ENCODE measurements at regions not wholly inside any gene's neighbourhood (a gene's known extent, or its start where the extent isn't known, plus 50 kb on each side); places are given as distances from the start of the nearest gene placed in this dataset.
A peak's percentile ranks its signal among the peaks of the same experiment; 100 is the strongest.

- no peak for TF ChIP-seq CTCF (IDR thresholded peaks at IDR 0.05; ENCODE audit: extremely low read depth, insufficient read depth, missing control alignments)
- in situ Hi-C loops (cut with MboI; ENCODE audit: low pct_unique_long_range_greater_than_20kb, low sequenced_read_pairs, unreplicated experiment): loop anchor here (25.0 kb wide), 1 partner anchor 1566 kb away; a partner anchor contains a TSS
- DNase-seq (ENCODE audit: low spot score): no peak
These were observed 118.9 kb upstream of the BTN3A2 start for GRCh38 chr6:26246058-26246457.

- in situ Hi-C loops (cut with MboI; ENCODE audit: low pct_unique_long_range_greater_than_20kb, low sequenced_read_pairs, unreplicated experiment): loop anchor here (25.0 kb wide), 1 partner anchor 1566 kb away; a partner anchor contains a TSS
- no peak for DNase-seq (ENCODE audit: low spot score)
- TF ChIP-seq CTCF (IDR thresholded peaks at IDR 0.05; ENCODE audit: extremely low read depth, insufficient read depth, missing control alignments): no peak
These were observed 118.4 kb upstream of the BTN3A2 start for GRCh38 chr6:26246553-26246952.

GRCh38 chr6:26249707-26249956 lies 115.4 kb upstream of the BTN3A2 start:
- no peak for DNase-seq (ENCODE audit: low spot score)
- in situ Hi-C loops (cut with MboI; ENCODE audit: low pct_unique_long_range_greater_than_20kb, low sequenced_read_pairs, unreplicated experiment): loop anchor here (25.0 kb wide), 1 partner anchor 1563 kb away; a partner anchor contains a TSS
- peak; percentile 11 for TF ChIP-seq CTCF (IDR thresholded peaks at IDR 0.05; ENCODE audit: extremely low read depth, insufficient read depth, missing control alignments)

- in situ Hi-C loops (cut with MboI; ENCODE audit: low pct_unique_long_range_greater_than_20kb, low sequenced_read_pairs, unreplicated experiment): loop anchor here (25.0 kb wide), 1 partner anchor 1562 kb away; a partner anchor contains a TSS
- DNase-seq (ENCODE audit: low spot score): peak; percentile 55
- peak; percentile 61 for TF ChIP-seq CTCF (IDR thresholded peaks at IDR 0.05; ENCODE audit: extremely low read depth, insufficient read depth, missing control alignments)
These were observed 114.9 kb upstream of the BTN3A2 start for GRCh38 chr6:26249957-26250697.

GRCh38 chr6:26250698-26251044 lies 114.3 kb upstream of the BTN3A2 start:
- DNase-seq (ENCODE audit: low spot score): no peak
- TF ChIP-seq CTCF (IDR thresholded peaks at IDR 0.05; ENCODE audit: extremely low read depth, insufficient read depth, missing control alignments): no peak

GRCh38 chr6:26251354-26252076 lies 113.5 kb upstream of the BTN3A2 start:
- in situ Hi-C loops (cut with MboI; ENCODE audit: low pct_unique_long_range_greater_than_20kb, low sequenced_read_pairs, unreplicated experiment): no loop called here
- TF ChIP-seq CTCF (IDR thresholded peaks at IDR 0.05; ENCODE audit: extremely low read depth, insufficient read depth, missing control alignments): no peak
- peak; percentile 78 for DNase-seq (ENCODE audit: low spot score)

More at GRCh38 chr6:26250698-26251044, 114.3 kb upstream of the BTN3A2 start:
- in situ Hi-C loops (cut with MboI; ENCODE audit: low pct_unique_long_range_greater_than_20kb, low sequenced_read_pairs, unreplicated experiment): no loop called here

Measured in GM13977 (cell line).